Loucy (cell line): ENCODE measurements at regions not wholly inside any gene's neighbourhood (a gene's known extent, or its start where the extent isn't known, plus 50 kb on each side); places are given as distances from the start of the nearest gene placed in this dataset.

Source experiments
- CTCF ChIP-seq: fragments of 200-600 bp; sonication (generic); conservative IDR thresholded peaks from 2 replicates; pipeline ENCODE4 v1.5.1; 2014; ENCODE audit warnings: mild to moderate bottlenecking, antibody characterized with exemption, low read length
- EZH2phosphoT487 ChIP-seq: fragments of 200-600 bp; IDR thresholded peaks from 2 replicates; pipeline ENCODE4 v1.6.1; 2018; ENCODE audit warnings: antibody characterized with exemption, mild to moderate bottlenecking, moderate library complexity, borderline replicate concordance

DNA sequence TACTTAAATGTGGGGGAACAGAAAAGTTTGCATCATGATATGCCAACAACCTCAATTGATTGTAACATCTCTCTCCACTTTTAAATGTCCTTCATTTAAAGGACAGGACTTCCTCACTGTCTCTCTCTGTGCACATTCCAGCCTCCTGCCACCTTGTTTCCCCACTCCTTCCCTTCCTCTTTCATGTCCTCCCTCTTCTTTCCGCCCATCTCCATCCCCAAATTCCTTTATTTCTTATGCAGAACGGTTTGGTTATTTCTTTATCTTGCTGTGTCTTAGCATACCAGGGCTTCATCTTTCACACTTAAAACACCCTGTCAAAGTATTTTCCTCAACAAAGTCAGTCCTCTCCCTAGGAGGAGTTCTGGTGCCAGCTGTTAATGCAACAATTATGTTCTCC, 293.8 kb downstream of the NXPE2 start:
- TF ChIP-seq CTCF (no peak), EZH2phosphoT487 (no peak)
